Stimulated activated CD4-positive, alpha-beta T cell treated with anti-CD3 and anti-CD28 coated beads, Interleukin-1b, Interleukin-23, amount 100 ng/mL, for 4 hours (primary cell): ENCODE measurements at regions not wholly inside any gene's neighbourhood (a gene's known extent, or its start where the extent isn't known, plus 50 kb on each side); places are given as distances from the start of the nearest gene placed in this dataset.
"Not testable (repeated sequence)": the region's sequence is repeated elsewhere in the genome, so short reads cannot be mapped to it uniquely, and the experiment has no call there.

Experiments used
- DNase-seq, 2 donors: peaks; one replicate each; pipeline ENCODE4 v3.0.0-alpha.2; 2020; ENCODE audit warnings: low read depth in 2 of 2

DNA sequence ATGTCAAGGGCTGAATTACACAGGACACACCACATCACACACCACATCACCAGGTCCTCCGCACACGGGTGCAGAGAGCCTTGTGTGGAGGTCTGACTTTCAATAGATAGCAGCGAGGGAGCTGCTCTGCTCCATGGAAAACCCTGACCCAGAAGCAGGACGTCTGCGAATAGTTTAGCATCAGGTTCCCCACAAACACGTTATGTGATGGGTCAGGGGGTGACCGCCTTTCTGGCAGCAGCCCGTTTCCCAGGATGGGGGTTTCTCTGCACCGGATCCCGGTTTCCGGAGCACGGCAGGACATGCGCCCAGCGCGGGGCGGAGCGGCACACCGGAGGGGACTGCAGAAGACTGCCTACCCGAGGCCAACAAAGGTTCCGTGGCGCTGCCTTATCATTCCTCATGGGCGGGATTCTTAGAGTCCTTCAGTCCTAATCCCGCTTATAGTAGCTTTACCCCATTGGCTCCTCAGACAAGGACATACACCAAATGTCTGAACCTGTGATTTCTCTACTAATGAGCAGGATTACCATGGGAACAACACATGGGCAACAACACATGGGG is 300.0 kb downstream of the CDY2B start:
- not testable (repeated sequence) for DNase-seq

DNA sequence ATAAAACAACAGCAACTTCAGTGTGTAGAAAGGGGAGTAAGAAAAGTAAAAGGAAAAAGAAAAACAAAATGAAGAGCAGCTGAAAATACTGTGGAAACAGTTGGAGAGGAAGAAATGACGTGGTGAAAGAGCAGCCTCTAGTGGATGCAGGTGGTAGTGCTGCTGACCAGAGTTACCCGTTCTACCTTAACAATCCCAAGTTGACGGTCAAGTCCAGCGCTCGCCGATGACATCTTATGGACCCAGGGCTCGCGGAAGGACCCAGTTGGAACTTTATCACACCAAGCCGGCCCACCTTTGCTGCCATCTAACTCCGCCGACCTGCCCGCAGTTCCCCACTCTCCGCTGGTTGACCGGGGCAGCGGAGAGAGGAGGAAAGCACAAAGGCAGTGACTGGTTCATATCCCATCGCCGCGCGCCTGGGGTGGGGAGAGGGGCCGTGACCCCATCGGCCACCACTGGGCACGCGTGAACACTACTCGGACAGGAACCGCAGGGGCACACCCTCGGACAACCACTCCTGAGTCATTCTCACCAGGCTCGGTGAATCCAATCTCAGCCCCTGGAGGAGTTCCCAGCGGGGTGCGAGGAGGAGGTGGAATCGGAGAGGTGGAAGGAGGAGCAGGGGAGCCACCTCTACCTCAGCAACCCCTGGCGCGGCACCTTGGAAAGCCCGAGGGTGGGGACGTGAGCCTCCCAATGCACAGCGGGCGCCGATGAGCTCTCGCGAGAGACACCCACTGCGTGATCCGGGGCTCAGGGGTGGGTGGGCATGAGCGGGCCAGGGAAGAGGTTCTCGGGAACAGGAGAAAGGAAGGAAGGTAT is 300.7 kb downstream of the CDY2B start:
- peak in 1 of 2 donors; percentile 0 for DNase-seq

DNA sequence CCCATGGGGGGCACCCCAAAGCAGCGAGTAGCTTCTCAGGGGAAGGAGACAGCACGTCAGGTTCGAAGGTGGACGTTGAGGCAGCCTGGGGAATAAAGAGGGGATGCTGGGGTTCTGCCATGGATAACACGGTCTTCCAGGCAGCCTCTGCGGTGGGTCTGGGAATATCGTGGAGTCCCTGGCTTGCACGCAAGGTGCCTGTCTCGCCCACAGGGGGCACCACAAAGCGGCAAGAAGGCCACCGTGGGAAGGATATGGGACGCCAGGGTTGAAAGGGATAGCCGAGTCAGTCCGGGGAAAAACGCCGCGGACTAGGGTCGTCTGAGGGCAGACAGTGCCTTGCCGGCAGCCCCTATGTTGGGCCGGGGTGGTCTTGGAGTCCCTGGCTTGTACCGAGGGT is 316.9 kb downstream of the CDY2B start:
- DNase-seq = not testable (repeated sequence)
